Activated CD4-positive, alpha-beta T cell treated with anti-CD3 and anti-CD28 coated beads, Interleukin-2, Interleukin-6, amounts not matched to agents 100 ng/mL and 50 ng/mL, durations not matched to agents 16 hours and 8 hours (primary cell): ENCODE measurements at regions not wholly inside any gene's neighbourhood (a gene's known extent, or its start where the extent isn't known, plus 50 kb on each side); places are given as distances from the start of the nearest gene placed in this dataset.

Source experiments
- DNase-seq: peaks from one replicate; pipeline ENCODE4 v3.0.0-alpha.2; 2020

DNA sequence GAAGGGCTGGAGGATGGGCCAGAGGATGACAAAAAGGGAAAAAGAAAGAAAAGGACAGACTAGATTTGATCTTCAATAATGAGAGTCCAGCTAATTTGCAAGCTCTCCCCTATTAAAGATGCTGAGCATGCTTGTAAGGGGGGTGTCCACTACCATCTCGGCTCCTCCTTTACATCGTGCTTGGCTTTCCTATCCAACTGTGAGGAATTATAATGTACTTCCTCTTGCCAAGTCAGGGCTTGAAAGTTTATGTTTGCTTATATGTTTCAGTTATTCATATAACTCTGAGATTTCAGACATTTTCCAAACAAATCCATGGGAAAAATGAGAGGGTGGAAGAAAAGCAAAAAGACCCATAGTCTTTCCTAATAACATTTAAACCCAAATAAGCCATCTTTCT, 387.1 kb downstream of the METTL15 start:
- no peak for DNase-seq

DNA sequence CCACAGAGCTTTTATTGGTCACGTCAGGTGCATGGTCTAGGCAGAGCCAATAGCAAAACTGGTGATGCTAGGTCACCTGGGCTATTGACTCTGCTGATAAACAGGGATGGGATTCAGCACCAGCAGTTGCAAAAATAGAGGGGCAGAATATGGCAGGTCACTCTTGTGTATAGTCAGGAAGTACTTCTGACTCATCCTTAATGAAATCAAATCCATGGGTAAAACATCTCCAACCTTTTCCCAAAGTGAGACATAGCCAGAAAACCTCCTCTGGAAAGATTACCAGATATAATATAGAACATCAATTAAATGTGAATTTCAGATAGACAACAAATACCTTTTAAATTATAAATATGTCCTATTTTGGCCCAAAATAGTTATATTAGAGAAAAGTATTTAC, 383.2 kb downstream of the METTL15 start:
- DNase-seq = no peak

DNA sequence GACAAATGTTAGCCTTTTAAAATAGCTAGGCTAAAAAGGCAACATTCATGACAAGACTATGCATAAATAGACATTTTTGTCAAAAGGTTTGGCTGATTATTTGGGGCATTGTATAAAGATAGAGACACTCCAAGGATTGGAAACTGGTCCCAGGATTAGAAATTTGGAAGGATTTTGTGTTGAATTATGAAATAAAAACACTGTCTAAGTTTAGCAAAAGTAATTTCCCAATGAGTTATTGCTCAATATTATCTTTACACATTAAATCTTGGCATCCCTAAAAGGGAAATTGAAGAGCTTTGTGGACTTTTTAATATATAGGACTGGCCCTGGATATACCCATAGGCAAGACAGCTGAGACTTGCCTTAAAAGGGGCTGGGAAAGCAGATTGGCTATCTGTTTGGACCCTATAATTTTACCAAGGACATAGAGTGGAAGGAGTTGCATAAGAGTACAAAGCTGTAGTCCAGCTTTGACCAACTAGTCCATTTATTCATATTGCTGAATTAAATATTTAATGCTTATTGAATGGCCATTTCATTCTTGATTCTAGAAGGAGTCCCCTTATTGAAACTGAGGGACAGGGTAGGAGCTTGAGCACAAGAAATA, 382.7 kb downstream of the METTL15 start:
- DNase-seq = no peak

DNA sequence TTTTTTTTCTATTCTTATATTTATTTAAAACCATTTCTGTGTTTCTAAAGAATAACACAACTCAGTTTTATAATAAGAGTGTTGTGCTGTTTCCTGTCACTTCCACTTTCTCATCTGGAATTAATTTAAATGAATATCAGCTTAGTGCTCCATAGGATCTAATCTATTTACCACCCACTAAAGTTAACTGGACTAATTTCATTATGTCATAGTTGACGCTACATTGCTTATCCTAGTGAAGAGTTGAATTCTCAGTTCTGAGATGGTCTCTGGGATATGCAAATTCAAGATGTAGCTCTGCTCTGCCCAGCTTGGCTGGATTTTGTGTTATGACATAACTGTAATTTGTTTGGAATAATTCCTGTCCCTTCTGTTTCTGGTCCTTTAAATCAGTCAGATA, 380.1 kb downstream of the METTL15 start:
- DNase-seq = no peak

DNA sequence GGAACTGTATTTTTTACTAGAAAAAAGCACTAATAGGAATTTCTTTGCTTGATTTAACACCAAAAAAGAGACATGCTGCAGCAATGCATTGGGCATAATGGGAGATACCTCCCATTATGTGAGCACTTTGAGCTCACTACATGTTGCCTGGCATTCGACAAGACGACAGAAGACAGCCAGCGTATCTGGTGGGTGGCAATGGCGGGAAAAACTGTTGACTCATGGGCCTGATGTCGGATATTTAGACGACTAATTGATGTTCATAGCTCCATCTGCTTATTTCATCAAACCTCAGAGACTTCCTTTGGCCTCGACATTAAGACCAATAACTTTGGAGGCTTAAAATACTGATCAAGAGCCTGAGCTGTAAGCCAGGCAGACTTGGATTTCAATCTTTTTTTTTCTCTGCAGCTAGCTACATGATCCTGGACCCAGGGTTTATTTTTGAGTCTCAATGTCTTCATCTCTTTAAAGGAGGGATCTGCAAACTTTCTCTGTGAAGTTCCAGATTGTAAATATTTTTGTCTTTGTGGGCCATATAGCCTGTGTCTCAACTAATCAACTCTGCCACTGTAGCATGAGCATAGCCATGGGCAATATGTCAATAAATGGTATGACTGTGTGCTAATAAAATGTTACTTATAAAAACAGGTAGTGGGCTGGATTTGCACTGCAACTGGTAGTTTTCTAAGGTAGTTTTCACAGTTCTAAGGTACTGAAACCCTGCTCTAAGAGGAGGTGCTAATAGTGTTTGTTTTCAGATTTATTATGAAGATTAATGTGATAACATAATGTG, 375.1 kb downstream of the METTL15 start:
- no peak for DNase-seq

DNA sequence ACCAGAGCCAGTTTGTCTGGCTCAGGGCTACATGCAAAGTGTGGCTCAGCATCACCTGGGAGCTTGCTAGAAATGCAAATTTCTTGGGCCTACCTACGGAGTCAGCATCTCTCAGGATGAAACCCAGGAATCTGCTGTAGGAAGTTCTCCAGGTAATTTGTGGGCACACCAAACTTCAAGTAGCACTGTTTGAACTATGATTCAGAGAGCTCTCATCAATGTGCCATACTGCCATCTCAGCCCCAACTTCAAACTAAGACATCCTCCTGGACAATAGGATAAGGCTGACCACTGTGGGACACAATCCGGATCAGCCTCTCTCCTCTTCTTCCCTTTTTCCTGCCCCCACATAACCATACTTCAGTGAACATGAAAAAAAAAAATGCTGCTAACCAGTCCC, 374.5 kb downstream of the METTL15 start:
- DNase-seq = no peak

DNA sequence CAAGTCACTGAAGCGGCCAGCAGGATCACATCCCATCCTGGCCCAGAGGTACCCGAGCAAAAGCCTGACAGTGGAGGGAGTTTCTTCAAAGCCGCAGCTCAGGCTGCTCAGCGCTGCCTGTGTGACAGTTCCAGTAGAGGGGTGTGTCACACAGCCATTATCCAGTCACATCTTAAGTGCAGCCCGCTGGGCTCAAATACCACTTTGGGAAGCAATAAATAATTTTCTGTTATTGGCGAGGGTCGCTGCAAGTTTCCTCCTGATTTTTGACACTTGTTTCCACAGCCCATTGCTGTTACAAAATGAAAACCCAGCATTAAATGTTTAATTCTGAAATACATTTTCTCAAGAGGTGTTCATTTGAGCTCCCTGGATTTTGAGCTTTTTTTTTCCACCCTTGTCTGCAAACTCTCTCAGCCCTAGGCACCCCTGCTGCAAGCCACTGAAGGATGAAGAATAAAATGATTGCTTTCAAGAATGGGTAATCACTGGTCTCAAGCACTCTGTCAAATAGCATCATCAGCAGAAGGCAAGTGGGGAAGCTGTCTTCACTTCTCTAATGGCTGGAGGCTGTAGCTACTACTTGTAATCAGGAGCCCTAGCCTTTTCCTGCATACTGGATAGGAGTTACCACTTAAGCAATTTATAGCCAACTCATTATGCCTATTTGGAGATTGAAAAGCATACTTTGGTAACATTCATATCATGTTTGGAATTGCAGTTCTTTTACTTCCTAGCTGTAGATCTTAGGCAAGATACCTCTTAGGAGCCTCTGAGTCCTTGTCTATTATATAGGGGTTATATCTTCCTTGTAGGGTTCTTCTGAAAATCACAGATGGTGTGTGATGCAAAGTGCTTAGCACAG, 373.7 kb downstream of the METTL15 start:
- DNase-seq = no peak

DNA sequence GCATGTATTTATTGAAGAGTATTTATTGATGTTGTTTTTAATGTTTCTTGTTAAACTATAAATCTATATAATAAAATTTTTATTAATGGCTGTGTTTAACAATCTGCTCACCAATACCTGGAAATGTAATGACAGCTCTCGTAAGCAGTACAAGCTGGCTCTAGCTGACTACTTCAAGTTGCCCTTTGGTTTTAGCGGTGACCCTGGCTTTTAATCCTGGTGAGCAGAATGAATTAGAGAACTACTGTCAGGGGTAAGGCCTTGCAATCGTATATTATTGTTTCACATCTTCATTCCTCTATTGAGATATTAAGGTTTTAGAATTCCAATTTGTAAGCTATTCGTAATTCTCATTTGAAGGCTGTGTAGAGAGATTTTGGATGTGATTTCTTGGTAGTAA, 372.2 kb downstream of the METTL15 start:
- DNase-seq = no peak

DNA sequence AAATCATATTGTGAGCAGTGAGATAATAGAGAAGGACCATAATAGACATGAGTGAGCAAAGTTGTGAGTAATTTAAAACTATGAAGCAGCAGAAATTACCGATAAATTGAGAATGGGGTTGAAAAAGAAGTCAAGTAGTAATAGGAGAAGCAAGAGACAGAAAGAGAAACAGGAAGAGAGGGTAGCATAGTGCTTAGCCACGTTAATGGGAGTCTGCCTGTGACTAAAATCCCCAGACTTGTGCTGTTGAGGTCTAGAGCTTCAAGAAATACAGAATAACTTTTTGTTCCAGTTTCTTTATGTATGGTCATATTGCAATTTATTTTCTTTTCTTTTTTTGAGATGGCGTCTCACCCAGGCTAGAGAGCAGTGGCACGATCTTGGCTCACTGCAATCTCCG, 368.7 kb downstream of the METTL15 start:
- DNase-seq = no peak

DNA sequence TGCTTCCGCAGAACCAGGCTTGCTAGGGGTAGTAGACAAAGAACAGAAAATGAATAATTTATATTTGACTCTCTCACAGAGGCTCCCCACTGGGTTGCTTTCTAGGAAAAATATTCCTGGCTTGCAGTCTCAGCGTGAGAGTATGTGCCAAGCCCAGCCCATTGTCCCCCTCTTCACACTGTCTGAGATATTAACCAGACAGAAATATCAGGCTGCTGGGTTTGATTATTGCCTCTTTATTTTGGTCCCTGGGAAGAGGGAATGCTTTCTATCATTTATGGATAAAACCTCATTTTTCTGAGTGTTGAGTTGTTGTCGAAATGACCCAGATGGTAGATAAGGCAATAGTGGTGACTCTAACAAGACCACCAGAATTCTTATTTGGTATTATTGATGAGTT, 367.9 kb downstream of the METTL15 start:
- no peak for DNase-seq

DNA sequence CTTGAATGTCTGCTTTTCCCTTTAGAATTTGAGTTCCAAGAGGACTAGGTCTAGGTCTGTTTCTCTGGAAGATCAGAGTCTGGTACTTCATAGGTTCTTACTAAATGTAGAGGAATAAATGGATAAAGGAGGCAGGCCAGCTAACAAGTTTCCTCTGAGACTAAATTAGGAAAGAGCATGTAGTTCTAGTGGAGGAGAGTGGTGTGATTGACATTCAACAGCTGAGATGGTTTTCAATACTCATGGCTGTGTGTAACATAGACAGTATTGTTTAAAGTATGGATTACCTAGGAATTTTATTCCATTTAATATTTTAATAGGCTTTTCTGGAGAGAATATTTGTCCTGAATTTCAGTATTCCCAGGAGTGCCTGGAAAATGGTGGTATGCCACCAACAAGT, 364.7 kb downstream of the METTL15 start:
- DNase-seq = no peak

DNA sequence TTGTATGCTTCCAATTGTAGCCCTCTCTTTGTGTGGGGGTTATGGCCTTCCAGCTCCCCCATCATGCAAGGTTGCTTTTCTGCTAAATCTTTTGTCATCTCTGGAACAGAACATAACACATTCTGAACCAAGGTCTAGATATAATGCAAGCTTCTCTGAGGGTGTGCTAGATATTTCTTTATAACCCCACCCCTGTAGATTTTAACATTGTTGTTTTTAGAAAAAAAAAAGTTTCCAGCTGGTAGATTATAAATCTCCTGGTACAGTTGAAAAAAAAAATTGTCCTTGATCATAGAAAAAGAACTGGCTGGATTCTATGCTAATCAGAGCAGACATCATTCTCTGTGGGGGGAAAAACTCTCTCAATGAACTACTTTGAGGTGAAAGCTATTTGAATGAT, 363.3 kb downstream of the METTL15 start:
- DNase-seq = no peak

DNA sequence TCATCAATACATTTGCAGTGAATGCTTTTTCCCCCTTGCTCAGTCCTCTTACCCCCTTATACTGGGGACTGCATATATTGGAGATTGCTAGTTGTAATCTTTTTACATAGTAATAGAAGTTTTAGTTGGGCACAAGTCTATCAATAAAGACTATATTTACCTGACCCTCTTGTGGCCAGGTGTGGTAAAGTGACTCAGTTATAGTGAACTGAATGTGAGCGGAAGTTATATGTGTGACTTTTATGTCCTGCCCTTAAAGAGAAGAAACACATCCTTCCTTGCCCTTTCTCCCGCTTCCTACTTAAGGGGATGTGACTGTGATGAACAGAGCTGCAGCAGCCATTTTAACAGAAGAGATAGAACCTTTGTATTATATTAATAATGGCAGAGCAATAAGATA, 362.0 kb downstream of the METTL15 start:
- DNase-seq = no peak

DNA sequence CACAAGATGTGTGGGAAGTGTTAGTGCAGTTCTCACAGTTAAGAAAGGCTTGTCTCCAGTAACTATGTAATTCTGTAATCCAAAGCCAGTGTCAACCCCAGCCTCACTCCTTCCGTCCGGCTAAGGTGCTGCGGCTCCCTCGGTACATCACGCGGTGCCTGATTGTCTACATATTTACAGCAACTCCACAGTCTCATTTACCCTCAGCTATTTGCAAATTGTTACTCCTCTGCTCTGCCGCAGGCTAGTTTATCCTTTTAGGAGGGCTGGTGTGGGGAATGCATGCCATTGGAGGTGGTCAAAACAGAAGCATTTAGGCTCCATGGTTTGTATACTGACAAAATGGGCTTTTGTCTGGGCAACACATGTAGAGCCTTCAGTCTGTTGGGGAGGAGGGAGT, 358.3 kb downstream of the METTL15 start:
- DNase-seq = no peak

DNA sequence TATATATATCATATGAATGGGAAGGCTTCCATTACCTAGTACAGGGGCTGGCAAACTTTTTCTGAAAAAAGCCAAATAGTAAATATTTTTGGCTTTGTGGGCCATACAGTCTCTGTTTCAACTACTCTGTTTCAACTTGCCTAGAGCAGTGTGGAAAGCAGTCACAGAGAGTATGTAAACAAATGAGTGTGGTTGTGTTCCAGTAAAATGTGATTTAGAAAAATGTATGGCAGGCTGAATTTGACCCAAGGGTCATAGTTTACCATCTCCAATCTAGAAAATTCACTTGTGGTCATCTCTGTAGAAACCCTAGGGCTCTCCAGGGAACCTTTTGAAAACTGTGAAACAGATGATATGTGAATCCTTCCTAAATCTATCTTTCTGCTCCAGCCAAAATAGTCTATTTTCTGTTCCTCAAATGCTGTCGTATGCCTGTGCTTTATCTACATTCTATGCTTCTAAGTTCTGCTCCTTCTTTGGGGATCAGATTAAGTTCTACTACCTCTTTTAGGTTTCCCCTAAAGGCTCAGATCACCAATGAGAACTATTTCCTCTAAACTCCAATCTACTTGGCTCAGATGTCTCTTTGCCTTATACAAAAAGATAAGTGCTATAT, 356.2 kb downstream of the METTL15 start:
- no peak for DNase-seq

DNA sequence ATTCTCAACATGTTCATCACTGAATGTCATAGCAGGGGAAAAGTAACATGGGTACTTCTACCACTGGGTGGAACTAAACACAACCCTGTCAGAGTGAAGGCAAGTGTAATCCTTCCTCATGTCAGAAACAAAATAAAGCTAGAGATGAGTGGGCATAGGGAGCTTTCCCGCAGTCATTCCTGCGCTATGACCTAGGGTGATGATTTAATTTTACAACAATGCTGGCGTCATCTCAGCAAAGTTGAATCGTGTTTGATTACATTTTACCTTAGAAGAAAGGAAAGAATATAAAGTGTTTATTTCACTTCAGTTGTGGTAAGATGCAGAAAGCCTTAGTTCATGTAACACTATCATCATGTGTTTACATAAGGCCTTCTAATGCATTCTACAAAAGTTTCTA, 355.6 kb downstream of the METTL15 start:
- no peak for DNase-seq

DNA sequence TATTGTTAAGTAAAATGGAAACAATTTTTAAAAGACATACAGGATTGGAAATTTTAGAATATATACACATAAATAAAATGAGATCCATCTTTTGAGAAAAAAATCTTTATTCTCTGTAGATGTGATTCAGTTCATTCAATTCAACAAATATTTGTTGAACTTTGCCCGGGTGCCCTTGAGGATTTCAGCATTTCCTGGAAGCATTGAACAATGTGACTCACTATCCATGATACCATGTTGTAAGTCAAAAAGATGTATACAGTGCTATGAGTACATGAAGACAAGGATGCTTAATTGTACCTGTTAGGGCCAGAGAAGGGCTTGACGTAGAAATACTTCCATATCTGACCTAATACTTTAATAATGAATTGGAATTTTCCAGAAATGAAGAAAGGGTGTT, 353.7 kb downstream of the METTL15 start:
- DNase-seq = no peak

DNA sequence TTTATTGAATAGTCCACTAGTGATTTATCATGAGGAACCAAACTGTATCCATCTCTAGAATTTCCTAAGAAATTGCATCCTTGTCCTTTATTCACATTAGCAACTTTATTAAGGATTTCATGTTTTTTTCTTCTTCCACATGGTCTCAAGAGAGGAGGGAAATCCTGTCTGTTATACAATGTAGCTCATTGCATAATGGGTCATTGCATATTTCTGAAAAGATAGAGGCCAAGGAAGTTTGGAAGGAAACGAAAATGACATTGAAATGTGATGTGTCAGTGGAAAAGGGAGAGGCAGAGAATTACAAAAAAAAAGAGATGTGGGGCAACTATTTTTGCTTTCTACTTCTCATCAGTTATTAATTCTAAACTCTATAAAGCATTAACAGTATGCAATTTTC, 353.1 kb downstream of the METTL15 start:
- DNase-seq = no peak

DNA sequence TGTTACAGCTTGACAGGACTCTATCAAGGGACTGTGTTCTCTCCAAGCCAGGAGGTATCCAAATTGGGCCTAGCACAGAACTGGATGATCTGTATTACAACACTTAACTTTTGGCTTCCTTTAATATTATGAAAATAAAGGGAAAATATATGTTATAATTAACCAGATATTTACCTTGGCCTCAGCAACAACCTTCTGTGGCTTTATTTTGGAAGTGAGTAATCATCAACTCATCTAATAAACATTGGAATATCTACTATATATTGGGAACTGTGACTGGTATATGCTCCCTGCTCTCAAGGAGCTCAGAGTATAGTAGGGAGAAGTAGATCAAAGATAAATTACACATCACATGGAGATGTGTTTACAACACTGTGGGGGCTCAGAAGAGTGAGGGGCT, 352.2 kb downstream of the METTL15 start:
- no peak for DNase-seq

DNA sequence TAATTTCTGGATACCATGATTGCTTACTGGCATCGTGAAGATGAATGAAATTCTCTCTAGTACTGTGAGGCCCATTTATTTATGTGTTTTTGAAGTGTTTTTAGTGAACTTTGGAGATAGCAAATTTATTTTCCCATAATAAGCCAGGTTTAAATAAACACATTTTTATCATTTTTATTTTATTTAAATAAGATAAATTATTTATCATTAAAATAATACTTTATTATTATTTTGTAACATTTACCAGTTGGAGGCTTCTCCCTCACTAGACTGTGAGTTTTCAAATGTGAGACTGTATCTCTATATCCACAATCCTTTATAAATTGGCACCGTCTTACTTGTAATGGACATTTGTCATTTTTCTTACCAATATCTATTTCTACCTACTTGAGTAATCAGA, 351.7 kb downstream of the METTL15 start:
- DNase-seq = no peak

DNA sequence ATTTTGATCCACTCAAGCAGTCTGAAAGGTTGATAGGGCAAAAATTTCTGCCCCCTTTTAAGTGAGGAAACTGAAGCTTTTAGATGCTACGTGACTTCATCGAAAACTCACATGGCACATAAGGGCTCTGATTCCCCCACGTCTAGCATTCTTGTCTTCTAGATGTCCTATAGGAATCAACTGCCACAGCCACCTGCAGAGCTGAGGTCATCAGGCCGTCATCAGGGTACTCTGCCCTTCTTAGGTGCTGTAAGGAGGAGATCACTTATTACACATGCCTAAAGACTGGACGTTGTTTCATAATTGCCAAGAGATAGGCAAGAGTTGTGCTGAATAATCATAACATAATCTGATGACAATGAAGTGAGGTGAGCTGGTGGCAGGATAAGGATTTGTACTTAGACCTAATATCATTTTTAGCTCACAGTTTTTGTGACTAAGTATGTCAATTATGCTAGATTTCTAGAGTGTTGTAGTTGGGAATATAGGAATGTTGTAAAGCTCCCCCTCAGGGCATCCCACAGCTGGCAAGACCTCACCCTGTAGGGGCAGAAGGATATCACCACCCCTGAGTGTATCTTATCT, 349.4 kb downstream of the METTL15 start:
- no peak for DNase-seq

DNA sequence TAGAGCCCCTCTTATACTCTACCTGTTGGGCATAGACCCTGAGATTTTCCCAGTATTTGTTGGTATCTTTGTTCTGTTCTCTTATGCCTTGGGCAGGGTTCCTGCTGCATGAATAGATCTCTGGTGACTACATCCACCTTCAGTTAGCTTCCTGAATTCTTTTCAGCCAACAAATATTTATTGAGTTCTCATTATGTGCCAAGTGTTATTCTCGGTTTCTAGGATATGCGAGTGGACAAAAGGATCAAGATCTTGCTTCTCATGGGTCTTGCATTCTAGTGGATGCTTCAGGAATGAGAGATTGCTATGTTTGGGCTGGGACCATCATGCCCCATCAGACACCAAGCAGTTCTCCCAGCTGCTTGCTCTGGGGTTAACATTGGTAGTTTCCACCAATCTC, 340.0 kb downstream of the METTL15 start:
- no peak for DNase-seq

DNA sequence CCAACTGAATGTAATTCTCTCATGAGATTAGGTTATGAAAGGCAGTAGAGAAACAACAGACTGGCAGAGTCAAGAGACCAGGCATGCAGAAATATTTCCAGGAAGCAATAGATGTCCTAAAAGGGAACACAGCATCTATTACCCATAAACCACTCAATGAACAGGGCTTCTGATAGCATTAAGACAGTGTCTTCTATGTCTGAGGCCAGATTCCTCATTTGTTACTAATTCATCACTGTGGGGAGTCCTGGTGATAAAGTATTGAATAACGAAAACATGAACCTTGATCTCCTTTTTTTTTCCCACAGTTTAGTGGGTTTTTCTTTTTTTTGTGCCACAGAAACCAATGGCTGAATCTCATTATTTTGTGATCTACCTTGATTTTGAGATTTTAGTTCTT, 339.0 kb downstream of the METTL15 start:
- DNase-seq = no peak
